Fibroblast of villous mesenchyme (primary cell): ENCODE measurements at regions not wholly inside any gene's neighbourhood (a gene's known extent, or its start where the extent isn't known, plus 50 kb on each side); places are given as distances from the start of the nearest gene placed in this dataset.

ENCODE experiments used
- DNase-seq: peaks from one replicate; pipeline ENCODE4 v3.0.0-alpha.2; 2010; ENCODE audit warnings: low read depth
- H3K4me3 ChIP-seq: 2 replicates; pipeline ENCODE4 v1.5.1; 2011; ENCODE audit warnings: low read depth, mild to moderate bottlenecking, low read length
- CTCF ChIP-seq: IDR thresholded peaks from 2 replicates; pipeline ENCODE4 v1.5.1; 2012; ENCODE audit warnings: low read depth, mild to moderate bottlenecking, low read length; ENCODE audit not compliant: insufficient read depth

DNA sequence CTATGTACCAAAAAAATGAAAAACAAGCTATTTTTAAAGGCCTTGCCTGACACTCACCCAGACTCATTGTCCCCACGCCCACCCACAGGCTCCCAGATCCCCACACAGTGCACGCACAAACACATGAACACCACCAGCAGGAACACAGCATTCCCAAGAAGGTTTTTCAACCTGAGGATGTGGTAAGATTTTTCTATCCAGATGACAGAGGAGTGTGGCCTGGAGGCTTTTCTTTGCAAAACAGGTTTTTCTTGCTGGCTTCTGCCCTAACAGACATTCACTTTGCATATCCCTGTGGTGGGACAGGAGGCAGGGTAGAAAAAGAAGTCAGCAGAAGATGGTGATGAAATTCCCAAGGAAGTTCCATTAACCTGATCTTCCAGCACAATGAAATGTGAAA lies 97.8 kb downstream of the KLF12 start:
- no peak for DNase-seq
- no peak for TF ChIP-seq CTCF
- no peak overlapping the region for H3K4me3 ChIP-seq

DNA sequence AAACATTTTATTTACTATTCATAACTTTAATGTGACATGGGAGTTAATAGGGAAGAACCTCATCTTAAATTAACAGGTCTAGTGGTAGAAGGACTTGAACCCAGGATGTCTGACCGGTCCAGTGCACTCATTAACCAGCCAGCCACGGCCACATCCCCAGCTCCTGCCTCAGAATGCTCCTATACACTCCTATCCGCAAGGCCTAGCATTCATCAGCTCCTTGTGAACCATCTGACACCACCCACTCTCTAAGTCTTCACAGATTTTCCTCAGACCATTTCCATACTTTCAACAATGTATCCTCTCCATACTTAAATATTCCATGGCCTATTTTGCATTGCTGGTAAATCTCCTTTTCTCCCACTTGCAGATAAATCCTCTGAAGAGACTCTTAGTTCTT lies 98.3 kb downstream of the KLF12 start:
- no peak overlapping the region for H3K4me3 ChIP-seq
- TF ChIP-seq CTCF: no peak
- DNase-seq: no peak

GRCh38 chr13:74032325-74032724 lies 101.9 kb downstream of the KLF12 start:
- no peak overlapping the region for H3K4me3 ChIP-seq
- no peak for DNase-seq
- no peak for TF ChIP-seq CTCF

GRCh38 chr13:74027161-74027779 lies 106.9 kb downstream of the KLF12 start:
- no peak for DNase-seq
- no peak for TF ChIP-seq CTCF
- no peak overlapping the region for H3K4me3 ChIP-seq

- DNase-seq: no peak
- TF ChIP-seq CTCF: no peak
- no peak overlapping the region for H3K4me3 ChIP-seq
Measured at GRCh38 chr13:74026753-74027152, 107.5 kb downstream of the KLF12 start.

- DNase-seq: no peak
- H3K4me3 ChIP-seq: no peak overlapping the region
- TF ChIP-seq CTCF: no peak
Measured at GRCh38 chr13:74025369-74025768, 108.8 kb downstream of the KLF12 start.

DNA sequence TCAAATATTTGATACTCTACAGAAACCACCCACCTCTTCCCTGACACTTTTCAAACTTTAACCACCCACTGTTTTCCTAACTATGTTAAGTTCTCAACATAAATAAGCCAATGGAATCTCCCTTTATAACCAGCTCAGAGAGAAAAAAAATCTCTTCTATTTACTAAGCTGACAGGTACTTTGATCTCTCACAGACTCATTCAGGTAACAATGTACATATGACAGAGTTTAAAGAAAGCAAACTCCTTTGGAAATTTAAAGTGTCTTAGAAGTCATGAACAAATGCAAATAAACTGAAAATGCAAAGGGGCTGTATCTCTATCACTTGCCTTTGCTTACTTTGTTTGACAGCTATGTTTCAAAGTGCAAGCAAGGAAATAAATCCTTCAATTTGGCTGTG lies 109.3 kb downstream of the KLF12 start:
- no peak for TF ChIP-seq CTCF
- DNase-seq: no peak
- no peak overlapping the region for H3K4me3 ChIP-seq
